Fibroblast of mammary gland (primary cell): ENCODE measurements at regions not wholly inside any gene's neighbourhood (a gene's known extent, or its start where the extent isn't known, plus 50 kb on each side); places are given as distances from the start of the nearest gene placed in this dataset.

Source experiments
- DNase-seq: peaks from one replicate; pipeline ENCODE4 v3.0.0-alpha.2; 2010; ENCODE audit warnings: low read depth
- H3K4me3 ChIP-seq: 2 replicates; pipeline ENCODE4 v1.5.1; 2011; ENCODE audit warnings: low read depth, mild to moderate bottlenecking, low read length, moderate library complexity; ENCODE audit not compliant: control insufficient read depth
- TF ChIP-seq, protein P1 (sequence below): conservative IDR thresholded peaks from 2 replicates; pipeline ENCODE4 v1.5.1; 2011; ENCODE audit warnings: low read depth, low read length, inconsistent platforms; ENCODE audit not compliant: control insufficient read depth, insufficient read depth

DNA sequence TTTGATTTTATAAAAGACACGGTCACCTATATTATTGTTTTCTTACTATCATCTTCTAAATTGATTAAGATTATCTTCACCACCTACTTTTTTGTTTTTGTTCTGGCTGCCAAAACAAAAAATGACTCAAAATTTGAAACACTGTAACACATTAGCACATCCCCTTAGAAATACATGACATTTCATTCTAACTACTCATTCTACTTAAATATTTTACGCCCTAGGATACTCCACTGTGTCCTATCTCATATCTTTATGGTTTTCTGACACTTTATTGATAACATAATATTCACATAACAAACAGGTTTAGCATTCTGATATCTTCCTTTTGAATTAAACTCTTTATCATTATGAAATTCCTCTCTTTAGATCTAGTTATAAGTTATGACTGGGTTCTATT lies 656.2 kb downstream of the GBE1 start:
- DNase-seq, result no peak
- TF ChIP-seq, protein P1, sequence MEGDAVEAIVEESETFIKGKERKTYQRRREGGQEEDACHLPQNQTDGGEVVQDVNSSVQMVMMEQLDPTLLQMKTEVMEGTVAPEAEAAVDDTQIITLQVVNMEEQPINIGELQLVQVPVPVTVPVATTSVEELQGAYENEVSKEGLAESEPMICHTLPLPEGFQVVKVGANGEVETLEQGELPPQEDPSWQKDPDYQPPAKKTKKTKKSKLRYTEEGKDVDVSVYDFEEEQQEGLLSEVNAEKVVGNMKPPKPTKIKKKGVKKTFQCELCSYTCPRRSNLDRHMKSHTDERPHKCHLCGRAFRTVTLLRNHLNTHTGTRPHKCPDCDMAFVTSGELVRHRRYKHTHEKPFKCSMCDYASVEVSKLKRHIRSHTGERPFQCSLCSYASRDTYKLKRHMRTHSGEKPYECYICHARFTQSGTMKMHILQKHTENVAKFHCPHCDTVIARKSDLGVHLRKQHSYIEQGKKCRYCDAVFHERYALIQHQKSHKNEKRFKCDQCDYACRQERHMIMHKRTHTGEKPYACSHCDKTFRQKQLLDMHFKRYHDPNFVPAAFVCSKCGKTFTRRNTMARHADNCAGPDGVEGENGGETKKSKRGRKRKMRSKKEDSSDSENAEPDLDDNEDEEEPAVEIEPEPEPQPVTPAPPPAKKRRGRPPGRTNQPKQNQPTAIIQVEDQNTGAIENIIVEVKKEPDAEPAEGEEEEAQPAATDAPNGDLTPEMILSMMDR, result no peak
- no peak overlapping the region for H3K4me3 ChIP-seq

DNA sequence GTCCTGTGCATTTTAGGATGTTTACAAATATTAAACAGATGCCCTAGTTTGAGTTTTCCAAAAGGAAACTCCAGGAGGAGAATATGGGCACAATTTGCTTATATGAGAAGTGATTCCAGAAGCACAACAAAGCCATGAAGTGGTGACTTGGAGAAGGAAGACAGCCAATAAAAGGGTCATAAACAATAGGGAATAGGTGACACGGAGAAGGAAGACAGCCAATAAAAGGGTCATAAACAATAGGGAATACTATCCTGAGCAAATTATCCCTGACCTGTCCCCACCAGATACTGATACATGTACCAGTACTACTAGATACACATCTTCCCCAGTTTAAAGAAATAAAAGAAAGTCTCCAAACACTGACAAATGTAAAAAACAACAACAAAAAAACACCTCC lies 663.6 kb downstream of the GBE1 start:
- H3K4me3 ChIP-seq, result no peak overlapping the region
- no peak for DNase-seq
- TF ChIP-seq, protein P1, result no peak

DNA sequence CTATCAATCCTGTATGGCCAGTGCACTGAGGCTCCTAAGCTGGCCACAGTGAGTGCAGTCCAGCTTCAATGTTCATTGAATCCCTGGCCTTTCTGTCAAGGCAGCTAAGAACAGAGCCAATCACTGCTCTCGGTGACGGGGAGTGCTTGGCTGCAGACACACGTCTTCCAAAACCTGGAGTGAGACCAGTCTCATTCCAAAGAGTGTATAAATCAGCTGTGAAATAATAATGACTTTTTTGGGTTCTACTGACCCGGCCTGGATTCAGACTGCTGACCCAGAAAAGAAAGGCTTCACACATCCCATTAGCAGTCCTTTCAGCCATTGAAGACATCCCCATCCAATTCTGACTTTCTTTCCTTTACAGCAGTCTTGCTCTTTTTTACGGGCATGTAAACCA lies 665.5 kb downstream of the GBE1 start:
- DNase-seq, result no peak
- H3K4me3 ChIP-seq, result no peak overlapping the region
- TF ChIP-seq, protein P1, result no peak

DNA sequence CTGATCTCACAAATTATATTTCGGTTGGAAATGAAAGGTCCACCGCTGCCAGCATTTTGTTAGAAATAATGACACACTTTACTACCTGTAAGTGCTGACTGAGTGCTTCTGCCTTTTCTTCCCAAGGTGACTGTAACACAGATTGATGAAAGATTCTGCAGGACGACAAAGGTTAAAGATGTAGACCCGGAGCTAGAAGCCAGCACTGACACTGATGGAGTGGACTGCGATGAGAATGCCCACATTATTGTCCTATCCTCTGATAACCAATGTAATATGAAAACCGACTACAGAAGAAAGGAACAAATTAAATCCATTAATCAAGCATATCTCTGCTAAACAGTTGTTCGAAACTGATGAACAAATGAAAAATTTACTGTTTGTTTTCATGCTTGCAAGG lies 666.5 kb downstream of the GBE1 start:
- H3K4me3 ChIP-seq, result no peak overlapping the region
- TF ChIP-seq, protein P1, result no peak
- no peak for DNase-seq

DNA sequence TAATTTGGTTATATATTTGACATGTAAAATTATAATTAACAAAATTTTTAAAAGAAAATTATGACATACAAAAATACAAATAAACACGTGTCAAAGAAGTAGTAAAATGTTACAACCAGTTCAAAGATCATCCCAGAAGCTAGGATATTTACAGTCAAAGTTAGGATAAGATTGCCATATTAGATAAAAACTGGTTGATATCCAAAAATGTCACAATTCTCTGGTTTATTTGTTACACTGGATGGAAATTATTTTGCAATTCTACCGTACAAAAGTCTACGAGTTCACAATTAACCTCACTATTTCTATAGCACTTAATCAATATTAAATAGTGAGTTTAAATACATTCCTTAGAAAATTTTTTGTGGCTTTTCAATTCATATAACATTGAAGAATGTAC lies 673.8 kb downstream of the GBE1 start:
- TF ChIP-seq, protein P1, result no peak
- no peak for DNase-seq
- no peak overlapping the region for H3K4me3 ChIP-seq

DNA sequence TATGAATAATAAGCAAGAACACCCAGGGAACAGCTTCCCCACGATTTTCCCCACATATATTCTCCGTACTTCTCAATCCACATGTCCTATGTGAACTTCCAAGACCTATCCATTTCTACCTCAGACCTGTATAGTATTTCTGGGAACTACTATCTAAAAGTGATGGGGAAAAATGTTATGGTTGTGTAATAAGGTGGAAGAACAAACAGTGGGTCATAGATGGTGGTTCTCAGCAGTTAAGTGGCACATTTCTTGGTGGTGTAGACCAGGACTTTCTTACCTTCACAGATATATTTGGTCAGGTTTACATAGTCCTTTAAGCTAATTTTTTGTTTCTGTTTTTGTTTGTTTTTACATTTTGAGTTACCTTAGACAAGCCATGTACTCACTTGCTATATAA lies 675.1 kb downstream of the GBE1 start:
- DNase-seq, result no peak
- TF ChIP-seq, protein P1, result no peak

DNA sequence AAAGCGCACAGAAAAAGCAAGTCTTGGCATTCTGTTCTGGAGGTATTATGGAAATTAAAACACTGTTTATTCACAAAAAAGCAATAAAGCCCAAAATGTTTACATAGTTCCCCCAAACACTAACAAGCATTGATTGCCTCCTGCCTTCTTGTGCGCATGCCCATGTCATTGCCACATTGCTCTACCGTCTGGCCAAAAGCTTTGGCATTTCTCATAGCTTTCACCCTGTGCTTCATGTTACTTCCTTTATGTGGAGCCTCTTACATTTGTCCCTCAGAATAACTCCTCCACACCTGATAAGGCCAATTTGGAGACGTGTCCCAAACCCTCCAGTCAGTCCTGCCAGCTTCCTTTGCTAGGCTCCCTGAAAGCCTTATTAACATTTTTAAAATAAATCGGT lies 680.8 kb downstream of the GBE1 start:
- TF ChIP-seq, protein P1, result no peak
- DNase-seq, result no peak
- no peak overlapping the region for H3K4me3 ChIP-seq

More for the DNA sequence above, 675.1 kb downstream of the GBE1 start:
- H3K4me3 ChIP-seq, result no peak overlapping the region
